ENCODE measurements at regions not wholly inside any gene's neighbourhood (a gene's known extent, or its start where the extent isn't known, plus 50 kb on each side); places are given as distances from the start of the nearest gene placed in this dataset.

DNA sequence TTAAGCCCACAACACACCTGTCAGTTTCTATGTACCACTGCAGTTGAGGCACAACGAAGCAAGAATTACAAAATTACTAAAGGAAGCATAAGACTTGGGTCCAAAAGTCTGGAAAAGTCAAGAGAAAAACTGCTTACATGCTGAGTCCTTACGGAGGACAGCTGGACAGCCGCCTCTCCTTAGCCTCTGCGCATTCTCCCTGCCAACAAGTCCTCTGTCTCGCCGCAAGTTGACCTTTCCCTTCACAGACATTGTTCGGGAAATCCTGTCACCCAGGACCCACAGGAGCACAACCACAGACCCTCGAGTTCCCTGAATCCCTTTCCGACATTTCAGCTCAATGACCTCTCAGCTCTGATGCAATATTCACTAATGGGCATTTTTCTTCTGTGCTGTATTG, 525.4 kb upstream of the SALL3 start:
- no peak for DNase-seq (ENCODE audit: low read depth)
- TF ChIP-seq, protein P1, sequence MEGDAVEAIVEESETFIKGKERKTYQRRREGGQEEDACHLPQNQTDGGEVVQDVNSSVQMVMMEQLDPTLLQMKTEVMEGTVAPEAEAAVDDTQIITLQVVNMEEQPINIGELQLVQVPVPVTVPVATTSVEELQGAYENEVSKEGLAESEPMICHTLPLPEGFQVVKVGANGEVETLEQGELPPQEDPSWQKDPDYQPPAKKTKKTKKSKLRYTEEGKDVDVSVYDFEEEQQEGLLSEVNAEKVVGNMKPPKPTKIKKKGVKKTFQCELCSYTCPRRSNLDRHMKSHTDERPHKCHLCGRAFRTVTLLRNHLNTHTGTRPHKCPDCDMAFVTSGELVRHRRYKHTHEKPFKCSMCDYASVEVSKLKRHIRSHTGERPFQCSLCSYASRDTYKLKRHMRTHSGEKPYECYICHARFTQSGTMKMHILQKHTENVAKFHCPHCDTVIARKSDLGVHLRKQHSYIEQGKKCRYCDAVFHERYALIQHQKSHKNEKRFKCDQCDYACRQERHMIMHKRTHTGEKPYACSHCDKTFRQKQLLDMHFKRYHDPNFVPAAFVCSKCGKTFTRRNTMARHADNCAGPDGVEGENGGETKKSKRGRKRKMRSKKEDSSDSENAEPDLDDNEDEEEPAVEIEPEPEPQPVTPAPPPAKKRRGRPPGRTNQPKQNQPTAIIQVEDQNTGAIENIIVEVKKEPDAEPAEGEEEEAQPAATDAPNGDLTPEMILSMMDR (IDR thresholded peaks at IDR 0.05; ENCODE audit: insufficient read depth, low read length) = no peak
- no peak overlapping the region for H3K4me3 ChIP-seq (ENCODE audit: low read depth, low read length)

DNA sequence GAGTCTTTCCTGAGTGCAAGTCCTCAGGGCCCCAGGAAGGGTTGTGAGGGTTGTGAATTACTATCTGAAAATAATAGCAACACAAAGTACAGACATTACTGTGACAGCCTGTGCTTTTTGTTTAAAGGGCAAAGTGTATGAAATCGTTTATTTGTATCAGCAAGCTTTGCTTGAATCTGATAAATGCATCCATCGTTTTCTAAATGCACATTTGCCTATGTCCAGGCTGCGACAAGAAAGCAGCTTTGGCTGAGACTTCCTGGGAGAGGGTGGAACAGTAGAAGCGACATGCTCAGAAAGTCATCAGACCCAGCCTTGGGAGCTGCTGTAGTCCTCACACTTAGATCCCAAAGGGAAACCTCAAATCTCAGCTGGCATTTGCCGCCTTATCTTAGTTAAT, 524.2 kb upstream of the SALL3 start:
- TF ChIP-seq, protein P1 (IDR thresholded peaks at IDR 0.05; ENCODE audit: insufficient read depth, low read length) = no peak
- no peak overlapping the region for H3K4me3 ChIP-seq (ENCODE audit: low read depth, low read length)
- no peak for DNase-seq (ENCODE audit: low read depth)

DNA sequence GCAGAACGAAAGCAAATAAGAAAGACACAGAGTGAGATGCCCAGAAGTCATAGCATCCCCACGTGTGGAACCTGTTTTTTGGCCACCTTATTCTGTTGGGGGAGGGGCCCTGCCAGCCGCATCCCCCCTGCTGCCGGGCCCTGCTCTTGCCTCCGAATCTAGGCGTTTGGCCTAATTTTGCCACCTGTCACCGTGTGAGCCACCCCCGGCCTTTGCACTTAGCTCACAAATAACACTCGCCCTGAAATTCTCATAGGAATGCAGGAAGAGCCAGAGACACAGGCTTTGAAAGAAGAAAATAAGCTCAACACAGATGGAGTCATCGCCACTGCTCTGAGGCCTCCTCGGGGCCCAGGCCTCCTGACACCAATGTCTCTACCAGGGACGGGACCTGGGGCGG, 522.6 kb upstream of the SALL3 start:
- TF ChIP-seq, protein P1 (IDR thresholded peaks at IDR 0.05; ENCODE audit: insufficient read depth, low read length) = no peak
- DNase-seq (ENCODE audit: low read depth) = no peak

DNA sequence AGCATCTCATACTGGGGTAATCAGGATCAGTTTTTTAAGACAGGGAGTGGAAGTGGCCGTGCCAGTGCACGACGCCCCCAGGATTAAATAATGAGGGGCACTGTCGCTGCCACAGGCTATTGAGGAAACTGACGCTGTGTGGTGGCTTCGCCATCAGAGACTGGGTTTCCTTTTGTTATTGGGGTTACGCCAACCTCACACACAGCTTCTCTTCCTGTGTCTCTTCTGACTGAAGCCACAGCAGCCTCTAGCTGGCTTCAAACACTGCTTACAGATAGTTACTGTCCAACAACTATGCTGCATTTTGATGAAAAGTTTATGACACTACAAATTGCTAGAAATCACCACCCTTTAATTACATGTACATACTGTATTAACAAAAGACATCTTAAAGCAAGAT, 521.9 kb upstream of the SALL3 start:
- H3K4me3 ChIP-seq (ENCODE audit: low read depth, low read length) = no peak overlapping the region
- TF ChIP-seq, protein P1 (IDR thresholded peaks at IDR 0.05; ENCODE audit: insufficient read depth, low read length) = no peak
- no peak for DNase-seq (ENCODE audit: low read depth)

More for the DNA sequence above, 522.6 kb upstream of the SALL3 start:
- no peak overlapping the region for H3K4me3 ChIP-seq (ENCODE audit: low read depth, low read length)

DNA sequence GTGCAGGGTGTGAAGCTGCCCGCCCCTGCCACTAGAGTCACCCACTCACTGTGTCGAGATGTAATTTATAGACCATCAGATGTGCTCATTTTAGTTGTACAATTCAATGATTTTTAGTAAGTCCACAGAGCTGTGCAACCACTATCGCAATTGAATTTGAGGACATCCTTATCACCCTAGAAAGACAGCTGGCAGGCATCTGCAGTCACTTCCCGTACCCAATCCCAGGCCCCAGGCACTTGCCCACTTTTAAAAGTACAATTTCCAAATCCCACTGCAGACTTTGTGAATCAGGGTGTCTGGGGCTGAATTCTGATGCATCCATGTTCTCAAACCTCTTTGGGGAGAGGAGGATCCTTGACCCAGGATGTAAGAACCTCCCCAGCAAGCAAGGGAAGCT, 521.3 kb upstream of the SALL3 start:
- no peak overlapping the region for H3K4me3 ChIP-seq (ENCODE audit: low read depth, low read length)
- TF ChIP-seq, protein P1 (IDR thresholded peaks at IDR 0.05; ENCODE audit: insufficient read depth, low read length) = no peak
- DNase-seq (ENCODE audit: low read depth) = no peak

DNA sequence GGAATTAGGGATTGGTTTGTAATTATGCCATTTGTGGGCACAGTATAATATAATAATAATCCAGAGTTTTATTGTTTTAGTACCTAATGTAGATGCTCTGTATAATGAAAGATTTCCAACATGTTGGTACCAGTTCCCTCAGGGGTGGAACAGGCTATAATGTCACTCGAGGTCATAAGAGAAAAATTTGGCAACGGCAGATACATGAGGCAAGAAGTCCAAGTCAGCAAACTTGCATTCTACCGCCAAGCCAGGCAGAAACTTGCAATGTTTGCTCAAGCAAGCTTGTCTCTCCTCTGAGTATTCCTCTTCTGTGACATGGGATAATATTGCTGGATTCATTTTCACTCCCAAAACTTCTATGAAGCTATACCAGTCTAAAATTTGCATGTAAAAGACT, 520.0 kb upstream of the SALL3 start:
- TF ChIP-seq, protein P1 (IDR thresholded peaks at IDR 0.05; ENCODE audit: insufficient read depth, low read length) = no peak
- no peak overlapping the region for H3K4me3 ChIP-seq (ENCODE audit: low read depth, low read length)
- no peak for DNase-seq (ENCODE audit: low read depth)

DNA sequence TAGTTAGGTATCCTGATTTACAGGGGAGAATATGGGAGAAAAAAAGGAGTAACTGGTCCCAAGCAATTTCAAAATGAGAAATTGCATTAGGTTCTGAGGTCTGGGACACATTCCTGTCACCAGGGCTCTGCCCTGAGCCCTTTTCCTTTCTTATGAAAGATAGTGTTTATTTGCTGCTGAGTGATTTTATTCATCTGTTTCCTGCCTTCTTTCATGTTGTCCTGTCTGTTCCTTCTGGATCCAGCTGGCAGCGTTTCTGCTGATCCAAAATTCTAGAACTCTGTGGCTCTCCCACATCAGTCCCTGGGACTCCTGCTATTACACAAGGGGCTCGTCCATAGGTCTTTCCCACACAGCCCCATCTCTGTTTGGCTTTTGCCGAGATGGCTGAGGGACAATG, 519.1 kb upstream of the SALL3 start:
- TF ChIP-seq, protein P1 (IDR thresholded peaks at IDR 0.05; ENCODE audit: insufficient read depth, low read length) = no peak
- no peak overlapping the region for H3K4me3 ChIP-seq (ENCODE audit: low read depth, low read length)
- no peak for DNase-seq (ENCODE audit: low read depth)

Data from fibroblast of the aortic adventitia (primary cell).